ENCODE measurements at regions not wholly inside any gene's neighbourhood (a gene's known extent, or its start where the extent isn't known, plus 50 kb on each side); places are given as distances from the start of the nearest gene placed in this dataset.

GRCh38 chr2:121038891-121039616, 245.9 kb downstream of the TFCP2L1 start:
- CTCF ChIA-PET: no interaction called here
- POLR2A ChIA-PET: no interaction called here
- Mint-ChIP-seq H3K36me3 (ENCODE audit: low read depth) (no peaks in the 10 kb centered on the region), H3K27ac (no peak overlapping the region), H3K27me3 (no peaks in the 10 kb centered on the region), H3K4me1 (no peaks in the 10 kb centered on the region), H3K4me3 (no peak overlapping the region), H3K9me3 (no peaks in the 10 kb centered on the region)
- intact Hi-C loops (cut with micrococcal nuclease): no loop called here
- TF ChIP-seq CTCF (IDR thresholded peaks at IDR 0.05): no peak
- ATAC-seq (ENCODE audit: low read depth) (no peak), DNase-seq (no peak)

GRCh38 chr2:121039679-121040078, 245.3 kb downstream of the TFCP2L1 start:
- no peak for DNase-seq
- no peaks in the 10 kb centered on the region for H3K27me3 Mint-ChIP-seq
- H3K4me3 Mint-ChIP-seq: no peak overlapping the region

GRCh38 chr2:121041516-121041915, 243.5 kb downstream of the TFCP2L1 start:
- H3K4me3 Mint-ChIP-seq: no peak overlapping the region
- no peak for TF ChIP-seq CTCF (IDR thresholded peaks at IDR 0.05)
- H3K9me3 Mint-ChIP-seq: no peaks in the 10 kb centered on the region
- ATAC-seq (ENCODE audit: low read depth) (no peak), DNase-seq (no peak)
- H3K36me3 Mint-ChIP-seq (ENCODE audit: low read depth): no peaks in the 10 kb centered on the region
- no peak overlapping the region for H3K27ac Mint-ChIP-seq
- ChIA-PET POLR2A (no interaction called here), CTCF (no interaction called here)
- intact Hi-C loops (cut with micrococcal nuclease): no loop called here
- no peaks in the 10 kb centered on the region for H3K4me1 Mint-ChIP-seq
- H3K27me3 Mint-ChIP-seq: no peaks in the 10 kb centered on the region

More at GRCh38 chr2:121039679-121040078, 245.3 kb downstream of the TFCP2L1 start:
- ATAC-seq (ENCODE audit: low read depth): no peak
- Mint-ChIP-seq H3K9me3 (no peaks in the 10 kb centered on the region), H3K36me3 (ENCODE audit: low read depth) (no peaks in the 10 kb centered on the region), H3K27ac (no peak overlapping the region), H3K4me1 (no peaks in the 10 kb centered on the region)
- no peak for TF ChIP-seq CTCF (IDR thresholded peaks at IDR 0.05)
- intact Hi-C loops (cut with micrococcal nuclease): no loop called here
- POLR2A ChIA-PET: no interaction called here
- CTCF ChIA-PET: no interaction called here

- no peak for DNase-seq
- no peaks in the 10 kb centered on the region for H3K36me3 Mint-ChIP-seq (ENCODE audit: low read depth)
- no peak overlapping the region for H3K27ac Mint-ChIP-seq
- CTCF ChIA-PET: no interaction called here
- TF ChIP-seq CTCF (IDR thresholded peaks at IDR 0.05): no peak
- POLR2A ChIA-PET: no interaction called here
- H3K9me3 Mint-ChIP-seq: no peaks in the 10 kb centered on the region
- ATAC-seq (ENCODE audit: low read depth): no peak
- H3K4me3 Mint-ChIP-seq: no peak overlapping the region
- H3K4me1 Mint-ChIP-seq: no peaks in the 10 kb centered on the region
- intact Hi-C loops (cut with micrococcal nuclease): no loop called here
- H3K27me3 Mint-ChIP-seq: no peaks in the 10 kb centered on the region
These were observed 241.8 kb downstream of the TFCP2L1 start for GRCh38 chr2:121043061-121043826.

GRCh38 chr2:121043827-121044222, 241.2 kb downstream of the TFCP2L1 start:
- Mint-ChIP-seq H3K27me3 (no peaks in the 10 kb centered on the region), H3K9me3 (no peaks in the 10 kb centered on the region), H3K4me1 (no peaks in the 10 kb centered on the region), H3K36me3 (ENCODE audit: low read depth) (no peaks in the 10 kb centered on the region), H3K4me3 (no peak overlapping the region), H3K27ac (no peak overlapping the region)
- DNase-seq (no peak), ATAC-seq (ENCODE audit: low read depth) (no peak)
- intact Hi-C loops (cut with micrococcal nuclease): no loop called here
- POLR2A ChIA-PET: no interaction called here
- no peak for TF ChIP-seq CTCF (IDR thresholded peaks at IDR 0.05)
- CTCF ChIA-PET: no interaction called here
